Omental fat pad (tissue), 3 donors: ENCODE measurements at regions not wholly inside any gene's neighbourhood (a gene's known extent, or its start where the extent isn't known, plus 50 kb on each side); places are given as distances from the start of the nearest gene placed in this dataset.

Experiments
- ATAC-seq: fragments of 150-250 bp; one replicate; pipeline ENCODE4 v1.9.1; 2016; ENCODE audit warnings: mild to moderate bottlenecking, moderate library complexity; ENCODE audit not compliant: low FRiP score
- DNase-seq: peaks from one replicate; pipeline ENCODE4 v3.0.0-alpha.2; 2019; ENCODE audit warnings: low spot score
- TF ChIP-seq, protein P1 (sequence below), 3 donors: fragments of 450-650 bp; IDR thresholded peaks; one replicate each; pipeline ENCODE4 v1.5.1; 2016 to 2017; ENCODE audit warnings: antibody characterized with exemption in 3 of 3, mild to moderate bottlenecking in 3 of 3, moderate library complexity in 2 of 3

- DNase-seq: no peak
- TF ChIP-seq, protein P1, sequence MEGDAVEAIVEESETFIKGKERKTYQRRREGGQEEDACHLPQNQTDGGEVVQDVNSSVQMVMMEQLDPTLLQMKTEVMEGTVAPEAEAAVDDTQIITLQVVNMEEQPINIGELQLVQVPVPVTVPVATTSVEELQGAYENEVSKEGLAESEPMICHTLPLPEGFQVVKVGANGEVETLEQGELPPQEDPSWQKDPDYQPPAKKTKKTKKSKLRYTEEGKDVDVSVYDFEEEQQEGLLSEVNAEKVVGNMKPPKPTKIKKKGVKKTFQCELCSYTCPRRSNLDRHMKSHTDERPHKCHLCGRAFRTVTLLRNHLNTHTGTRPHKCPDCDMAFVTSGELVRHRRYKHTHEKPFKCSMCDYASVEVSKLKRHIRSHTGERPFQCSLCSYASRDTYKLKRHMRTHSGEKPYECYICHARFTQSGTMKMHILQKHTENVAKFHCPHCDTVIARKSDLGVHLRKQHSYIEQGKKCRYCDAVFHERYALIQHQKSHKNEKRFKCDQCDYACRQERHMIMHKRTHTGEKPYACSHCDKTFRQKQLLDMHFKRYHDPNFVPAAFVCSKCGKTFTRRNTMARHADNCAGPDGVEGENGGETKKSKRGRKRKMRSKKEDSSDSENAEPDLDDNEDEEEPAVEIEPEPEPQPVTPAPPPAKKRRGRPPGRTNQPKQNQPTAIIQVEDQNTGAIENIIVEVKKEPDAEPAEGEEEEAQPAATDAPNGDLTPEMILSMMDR (IDR thresholded peaks at IDR 0.05): no peak
- ATAC-seq: no peak
These were observed 335.4 kb upstream of the RAG2 start for GRCh38 chr11:36933481-36933880.

DNA sequence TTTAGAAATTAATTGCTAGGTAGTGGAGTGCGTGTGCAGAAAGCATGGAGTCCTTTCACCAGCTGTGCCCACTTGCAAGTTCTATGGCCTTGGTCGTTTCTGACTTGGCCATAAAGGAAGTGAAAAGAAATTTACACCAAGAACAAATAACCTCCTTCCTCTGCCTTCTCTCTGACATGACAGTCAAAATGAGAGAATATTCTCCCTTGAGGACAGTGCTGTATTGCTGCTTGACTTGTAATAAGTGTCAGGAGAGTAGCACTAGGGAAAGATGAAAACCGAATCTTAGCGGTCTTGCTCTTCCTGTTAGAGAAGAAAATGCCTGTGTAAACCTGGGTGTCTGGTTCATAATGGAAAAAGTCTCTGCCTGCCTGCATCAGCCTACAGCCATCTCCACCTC, 333.1 kb upstream of the RAG2 start:
- no peak for ATAC-seq
- TF ChIP-seq, protein P1 (IDR thresholded peaks at IDR 0.05): no peak
- DNase-seq: no peak

- TF ChIP-seq, protein P1 (IDR thresholded peaks at IDR 0.05): no peak
- ATAC-seq (no peak), DNase-seq (no peak)
These were observed 332.2 kb upstream of the RAG2 start for GRCh38 chr11:36930256-36930655.

- DNase-seq (no peak), ATAC-seq (no peak)
- TF ChIP-seq, protein P1 (IDR thresholded peaks at IDR 0.05): no peak
These were observed 331.4 kb upstream of the RAG2 start for GRCh38 chr11:36929401-36929800.

GRCh38 chr11:36928621-36929020, 330.6 kb upstream of the RAG2 start:
- TF ChIP-seq, protein P1 (IDR thresholded peaks at IDR 0.05): no peak
- ATAC-seq (no peak), DNase-seq (no peak)

GRCh38 chr11:36899800-36900199, 301.8 kb upstream of the RAG2 start:
- ATAC-seq (no peak), DNase-seq (no peak)
- TF ChIP-seq, protein P1 (IDR thresholded peaks at IDR 0.05): no peak

GRCh38 chr11:36890841-36891240, 292.8 kb upstream of the RAG2 start:
- ATAC-seq (no peak), DNase-seq (no peak)
- TF ChIP-seq, protein P1 (IDR thresholded peaks at IDR 0.05): no peak
